GM12878 (cell line): ENCODE measurements at regions not wholly inside any gene's neighbourhood (a gene's known extent, or its start where the extent isn't known, plus 50 kb on each side); places are given as distances from the start of the nearest gene placed in this dataset.

Experiments used
- ATAC-seq: fragments of 200-7000 bp; cut with Tn5 transposase; 3 replicates; pipeline ENCODE4 v1.9.1; 2020; ENCODE audit warnings: mild to moderate bottlenecking, moderate library complexity
- BruUV-seq: library from RNA; stranded (reverse); fragments of 400-500 nt; replicated peaks from 2 replicates; lab custom pipeline; 2021; lab: Mats Ljungman, UMichigan
- CTCF ChIA-PET: fragments of 300-600 bp; sonication (Branson Sonifier 250); formaldehyde crosslinking; extraction: SDS; loops from one replicate; lab custom pipeline; 2021; ENCODE audit warnings: inconsistent platforms; lab: Yijun Ruan, JAX
- POLR2A ChIA-PET: fragments of 350-600 bp; formaldehyde crosslinking; extraction: SDS; loops from one replicate; lab custom pipeline; 2021; ENCODE audit warnings: inconsistent platforms; lab: Charles Lee
- RAD21 ChIA-PET: fragments of 300-600 bp; sonication (Branson Sonifier 250); formaldehyde crosslinking; loops from one replicate; lab custom pipeline; 2023; ENCODE audit warnings: antibody characterized with exemption; ENCODE audit not compliant: unreplicated experiment; lab: Charles Lee
- SMC1A ChIA-PET: fragments of 300-600 bp; sonication (Branson Sonifier 250); formaldehyde crosslinking; loops from one replicate; lab custom pipeline; 2023; ENCODE audit not compliant: unreplicated experiment, uncharacterized antibody; lab: Charles Lee
- DNase-seq: peaks from one replicate; pipeline ENCODE4 v3.0.0-alpha.2; 2011; ENCODE audit warnings: low read depth, low spot score
- FAIRE-seq: peaks from 3 replicates; lab custom pipeline; 2011; peaks lifted over from hg19 to GRCh38; lab: Jason Lieb, UNC
- H2AFZ ChIP-seq: 2 replicates; pipeline ENCODE4 v1.6.0; 2011; ENCODE audit warnings: low read depth, low read length, control low read depth; ENCODE audit not compliant: control insufficient read depth
- H3K27ac ChIP-seq: 2 replicates; pipeline ENCODE4 v1.5.1; 2011; ENCODE audit warnings: control low read depth; ENCODE audit not compliant: control insufficient read depth, insufficient read depth
- H3K27me3 ChIP-seq, 2 experiments: replicated peaks in 1 of 2; 2 replicates each; pipeline versions ENCODE4 v1.6.0 to v1.6.1; 2011; ENCODE audit warnings: low read length in 1 of 2; ENCODE audit not compliant: control insufficient read depth in 2 of 2, insufficient read depth in 2 of 2
- H3K36me3 ChIP-seq, 2 experiments: 2 replicates each; pipeline ENCODE4 v1.5.1; 2011; ENCODE audit warnings: low read length in 1 of 2; ENCODE audit not compliant: control insufficient read depth in 2 of 2, insufficient read depth in 2 of 2
- H3K4me1 ChIP-seq: 2 replicates; pipeline ENCODE4 v1.6.1; 2011; ENCODE audit warnings: mild to moderate bottlenecking, low read length, moderate library complexity, mixed read lengths; ENCODE audit not compliant: control insufficient read depth, insufficient read depth
- H3K4me2 ChIP-seq: 2 replicates; pipeline ENCODE4 v1.6.0; 2011; ENCODE audit warnings: control low read depth; ENCODE audit not compliant: control insufficient read depth, insufficient read depth
- H3K4me3 ChIP-seq: fragments of 200-600 bp; sonication (generic); 2 replicates; pipeline ENCODE4 v1.5.1; 2016
- H3K79me2 ChIP-seq: 2 replicates; pipeline ENCODE4 v1.6.0; 2011; ENCODE audit warnings: low read length; ENCODE audit not compliant: control insufficient read depth, insufficient read depth
- H3K9ac ChIP-seq: 2 replicates; pipeline ENCODE4 v1.8.0; 2011; ENCODE audit warnings: low read length, control low read depth, mixed read lengths; ENCODE audit not compliant: control insufficient read depth, insufficient read depth
- H3K9me3 ChIP-seq: replicated peaks from 3 replicates; pipeline ENCODE4 v1.5.1; 2011; ENCODE audit warnings: mild to moderate bottlenecking, low read length; ENCODE audit not compliant: control insufficient read depth, insufficient read depth
- H4K20me1 ChIP-seq: 2 replicates; pipeline ENCODE4 v1.6.0; 2011; ENCODE audit not compliant: control insufficient read depth, insufficient read depth
- BCL11A ChIP-seq: IDR thresholded peaks from 2 replicates; pipeline ENCODE4 v1.6.1; 2011; ENCODE audit warnings: low read depth, low read length
- BCL3 ChIP-seq: IDR thresholded peaks from 2 replicates; pipeline ENCODE4 v1.6.1; 2011; ENCODE audit warnings: borderline replicate concordance, low read depth, mild to moderate bottlenecking, moderate library complexity, low read length; ENCODE audit not compliant: insufficient read depth, poor library complexity, severe bottlenecking
- EP300 ChIP-seq, 2 experiments: fragments of 150-350 bp in 1 of 2; IDR thresholded peaks; 2 replicates each; pipeline ENCODE4 v1.6.1; 2011 to 2012; ENCODE audit warnings: low read depth in 2 of 2, low read length in 2 of 2, borderline replicate concordance in 1 of 2, improper control_type of control experiment in 1 of 2, inconsistent platforms in 1 of 2; ENCODE audit not compliant: control insufficient read depth in 1 of 2
- IKZF2 ChIP-seq, 2 experiments: fragments of 450-650 bp; IDR thresholded peaks; 2 replicates each; pipeline ENCODE4 v1.6.1; 2017; ENCODE audit warnings: mild to moderate bottlenecking in 2 of 2, moderate library complexity in 2 of 2
- RUNX3 ChIP-seq: IDR thresholded peaks from 2 replicates; pipeline ENCODE4 v1.6.1; 2012; ENCODE audit warnings: low read length, inconsistent platforms
- ZNF274 ChIP-seq: IDR thresholded peaks from one replicate; pipeline ENCODE4 v1.8.0; 2011; ENCODE audit not compliant: insufficient read length, insufficient read depth
- ZNF592 ChIP-seq: fragments of 450-650 bp; IDR thresholded peaks from 2 replicates; pipeline ENCODE4 v1.6.1; 2017; ENCODE audit warnings: mild to moderate bottlenecking, moderate library complexity
- WGBS: methylation state at CpG from one replicate; pipeline ENCODE4 v1.1.6; 2016; ENCODE audit warnings: low lambda C conversion rate; ENCODE audit not compliant: insufficient replicate concordance, insufficient coverage; ENCODE audit errors: missing lambda C conversion rate; 5-methylcytosine and 5-hydroxymethylcytosine counted together
- in situ Hi-C: fragments of 300-500 bp; cut with MboI; formaldehyde crosslinking; loops from 9 replicates; pipeline ENCODE4 v1.14.3; 2018; ENCODE audit warnings: mixed read lengths
- intact Hi-C: fragments of 100-400 bp; cut with micrococcal nuclease; formaldehyde crosslinking; loops from one replicate; pipeline ENCODE4 v1.14.2; 2022; ENCODE audit not compliant: unreplicated experiment

- TF ChIP-seq ZNF592, result no peak
- peak; percentile 56 to 57; a peak in 3 of 4 replicates for TF ChIP-seq IKZF2 (IDR thresholded peaks at IDR 0.05)
- no peak for TF ChIP-seq BCL3
- TF ChIP-seq EP300 (IDR thresholded peaks at IDR 0.05; ENCODE audit: borderline replicate concordance in 1 of 2, control insufficient read depth in 1 of 2, low read depth in 2 of 2, low read length in 2 of 2), result 0 out of 4 replicates have a peak, but pooled peaks of 1 of the 2 experiments have one; percentile 30
- TF ChIP-seq BCL11A, result 0 out of 2 replicates have a peak, but pooled peaks have one; percentile 16
- TF ChIP-seq, all 136 proteins: peak for 12
Measured at GRCh38 chr14:97290065-97290464, 492.9 kb downstream of the VRK1 start (continued).

- no peak overlapping the region for H3K4me3 ChIP-seq
- POLR2A ChIA-PET, result no interaction called here
- no peak for ATAC-seq
- H3K27ac ChIP-seq, result no peak overlapping the region
- in situ Hi-C loops, result no loop called here
- DNase-seq, result no peak
- TF ChIP-seq RUNX3 (peak; percentile 79), IKZF2 (IDR thresholded peaks at IDR 0.05) (0 out of 4 replicates have a peak, but pooled peaks of 1 of the 2 experiments have one; percentile 13), ZNF274 (no peak)
- TF ChIP-seq, all 136 proteins: peak for 2
- Histone ChIP-seq H3K27me3 (no peaks in the 10 kb centered on the region), H3K79me2 (no peaks in the 10 kb centered on the region), H3K9ac (no peak overlapping the region), H4K20me1 (no peaks in the 10 kb centered on the region), H3K9me3 (no peaks in the 10 kb centered on the region), H2AFZ (no peak overlapping the region), H3K36me3 (no peaks in the 10 kb centered on the region), H3K4me1 (no peaks in the 10 kb centered on the region), H3K4me2 (no peak overlapping the region)
- SMC1A ChIA-PET, result interaction anchor here (1.0 to 2.2 kb wide), 5 partner anchors 9 to 114 kb away, joined by 3 to 15 read pairs (median 3); no protein-coding TSS in a partner anchor
- intact Hi-C loops, result no loop called here
- no TSS peak for BruUV-seq
- CTCF ChIA-PET, result interaction anchor here (1.3 to 1.7 kb wide), 4 partner anchors 9 to 118 kb away, joined by 3 to 10 read pairs (median 4); no protein-coding TSS in a partner anchor
- RAD21 ChIA-PET, result interaction anchor here (1.1 kb wide), 2 partner anchors 10 to 103 kb away, joined by 3 to 4 read pairs; no protein-coding TSS in a partner anchor
- WGBS, result 25% methylated on average over 3 of the region's 3 CpGs
- FAIRE-seq, result no peak
Measured at GRCh38 chr14:97290977-97291376, 493.8 kb downstream of the VRK1 start.
